ENCODE measurements at regions not wholly inside any gene's neighbourhood (a gene's known extent, or its start where the extent isn't known, plus 50 kb on each side); places are given as distances from the start of the nearest gene placed in this dataset.

DNA sequence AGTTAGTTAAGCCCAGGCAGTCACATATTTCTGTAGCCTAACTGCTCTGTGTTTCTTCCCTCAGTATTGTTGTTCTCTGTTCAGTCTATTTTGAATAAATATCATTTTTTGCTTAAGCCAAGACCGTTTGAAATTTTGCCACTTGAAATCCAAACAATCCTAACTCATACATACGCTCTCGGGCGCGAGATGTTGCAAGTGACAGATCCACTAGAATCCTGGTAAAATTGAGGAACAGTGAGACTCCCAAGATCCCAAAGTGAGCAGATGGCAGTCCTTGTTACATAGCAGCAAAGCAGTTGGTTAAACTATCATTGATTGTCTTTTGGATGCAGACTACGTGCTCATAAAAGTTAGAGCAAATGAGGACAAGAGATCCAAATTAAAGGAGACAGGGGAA is 625.4 kb downstream of the TBL1XR1 start:
- DNase-seq (ENCODE audit: insufficient read length, low spot score), result no peak
- TF ChIP-seq, protein P1, sequence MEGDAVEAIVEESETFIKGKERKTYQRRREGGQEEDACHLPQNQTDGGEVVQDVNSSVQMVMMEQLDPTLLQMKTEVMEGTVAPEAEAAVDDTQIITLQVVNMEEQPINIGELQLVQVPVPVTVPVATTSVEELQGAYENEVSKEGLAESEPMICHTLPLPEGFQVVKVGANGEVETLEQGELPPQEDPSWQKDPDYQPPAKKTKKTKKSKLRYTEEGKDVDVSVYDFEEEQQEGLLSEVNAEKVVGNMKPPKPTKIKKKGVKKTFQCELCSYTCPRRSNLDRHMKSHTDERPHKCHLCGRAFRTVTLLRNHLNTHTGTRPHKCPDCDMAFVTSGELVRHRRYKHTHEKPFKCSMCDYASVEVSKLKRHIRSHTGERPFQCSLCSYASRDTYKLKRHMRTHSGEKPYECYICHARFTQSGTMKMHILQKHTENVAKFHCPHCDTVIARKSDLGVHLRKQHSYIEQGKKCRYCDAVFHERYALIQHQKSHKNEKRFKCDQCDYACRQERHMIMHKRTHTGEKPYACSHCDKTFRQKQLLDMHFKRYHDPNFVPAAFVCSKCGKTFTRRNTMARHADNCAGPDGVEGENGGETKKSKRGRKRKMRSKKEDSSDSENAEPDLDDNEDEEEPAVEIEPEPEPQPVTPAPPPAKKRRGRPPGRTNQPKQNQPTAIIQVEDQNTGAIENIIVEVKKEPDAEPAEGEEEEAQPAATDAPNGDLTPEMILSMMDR (IDR thresholded peaks at IDR 0.05; ENCODE audit: insufficient read depth, missing control alignments), result no peak
- FAIRE-seq, result no peak

DNA sequence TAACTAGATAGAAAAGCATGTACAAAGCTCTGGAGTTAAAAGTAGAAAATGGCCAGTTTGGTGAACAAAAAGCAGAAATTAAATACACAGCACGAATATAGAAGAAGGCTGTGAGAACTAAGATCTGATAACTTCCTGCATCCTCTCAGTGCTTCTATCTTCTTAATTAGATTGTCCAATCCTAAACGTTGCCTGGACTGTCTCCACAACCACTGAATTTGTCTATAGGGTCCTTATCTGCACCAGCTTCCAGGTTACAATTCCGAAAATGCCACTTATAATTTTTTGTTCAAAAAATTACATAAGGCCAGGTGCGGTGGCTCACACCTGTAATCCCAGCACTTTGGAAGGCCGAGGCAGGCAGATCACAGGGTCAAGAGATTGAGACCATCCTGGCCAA is 626.3 kb downstream of the TBL1XR1 start:
- no peak for DNase-seq (ENCODE audit: insufficient read length, low spot score)
- TF ChIP-seq, protein P1 (IDR thresholded peaks at IDR 0.05; ENCODE audit: insufficient read depth, missing control alignments), result no peak
- FAIRE-seq, result no peak

DNA sequence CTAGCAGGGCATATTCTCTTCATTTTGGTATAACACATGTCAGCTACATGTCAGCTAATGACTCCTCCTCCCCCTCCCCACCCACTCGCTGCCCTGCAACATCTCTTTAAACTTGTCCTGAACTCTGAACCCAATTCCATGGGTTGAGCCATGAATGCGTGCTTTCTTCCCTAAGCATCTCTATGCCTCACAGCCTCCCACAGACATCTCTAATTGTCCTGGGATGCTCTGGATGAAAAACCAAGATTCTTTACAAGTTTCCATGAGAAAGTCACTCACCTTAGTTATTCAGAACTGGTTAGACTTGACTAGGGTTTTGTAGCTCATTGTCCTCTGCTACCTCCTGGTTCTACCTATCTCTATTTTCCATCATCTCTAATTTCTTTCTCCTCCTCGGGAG is 629.1 kb downstream of the TBL1XR1 start:
- TF ChIP-seq, protein P1 (IDR thresholded peaks at IDR 0.05; ENCODE audit: insufficient read depth, missing control alignments), result no peak
- DNase-seq (ENCODE audit: insufficient read length, low spot score) (no peak), FAIRE-seq (no peak)

DNA sequence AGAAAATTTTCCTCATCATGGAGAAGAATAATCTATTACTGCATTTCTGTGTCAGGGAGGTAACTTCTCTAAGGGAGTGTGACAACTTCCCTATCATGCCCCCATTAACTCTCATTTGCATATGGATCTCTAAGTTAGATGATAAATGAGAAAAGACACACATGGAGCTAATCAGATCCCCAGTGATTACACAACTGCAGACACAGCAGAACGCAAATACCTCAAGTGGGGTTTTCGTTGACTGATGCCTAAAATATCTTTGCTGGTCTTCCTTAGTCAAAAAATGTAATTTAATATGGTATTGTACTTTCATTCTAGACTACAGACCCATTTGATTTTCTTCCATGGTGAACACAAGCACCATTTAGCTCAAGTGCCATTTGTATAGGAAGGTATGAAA is 630.5 kb downstream of the TBL1XR1 start:
- no peak for DNase-seq (ENCODE audit: insufficient read length, low spot score)
- TF ChIP-seq, protein P1 (IDR thresholded peaks at IDR 0.05; ENCODE audit: insufficient read depth, missing control alignments), result no peak

DNA sequence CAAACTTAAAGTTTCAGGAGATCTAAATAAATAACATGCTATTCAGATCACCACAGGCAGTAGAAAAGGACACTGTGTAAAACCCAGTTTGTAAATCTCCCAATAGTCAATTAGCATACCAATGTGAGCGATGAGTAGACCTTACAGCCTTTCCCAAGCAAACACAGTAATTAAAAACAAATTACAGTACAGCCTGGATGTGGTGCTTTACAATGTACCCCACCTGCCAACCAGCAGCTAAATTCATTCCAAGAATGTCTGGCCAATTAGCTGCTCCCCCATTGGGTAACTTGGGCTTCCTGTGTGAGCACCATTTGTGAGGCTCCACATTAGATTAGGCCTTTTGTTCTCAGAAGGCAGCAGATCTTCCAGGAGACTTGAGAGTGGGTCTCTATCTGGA is 635.0 kb downstream of the TBL1XR1 start:
- FAIRE-seq (no peak), DNase-seq (ENCODE audit: insufficient read length, low spot score) (no peak)
- TF ChIP-seq, protein P1 (IDR thresholded peaks at IDR 0.05; ENCODE audit: insufficient read depth, missing control alignments), result no peak

More for the DNA sequence above, 630.5 kb downstream of the TBL1XR1 start:
- no peak for FAIRE-seq

DNA sequence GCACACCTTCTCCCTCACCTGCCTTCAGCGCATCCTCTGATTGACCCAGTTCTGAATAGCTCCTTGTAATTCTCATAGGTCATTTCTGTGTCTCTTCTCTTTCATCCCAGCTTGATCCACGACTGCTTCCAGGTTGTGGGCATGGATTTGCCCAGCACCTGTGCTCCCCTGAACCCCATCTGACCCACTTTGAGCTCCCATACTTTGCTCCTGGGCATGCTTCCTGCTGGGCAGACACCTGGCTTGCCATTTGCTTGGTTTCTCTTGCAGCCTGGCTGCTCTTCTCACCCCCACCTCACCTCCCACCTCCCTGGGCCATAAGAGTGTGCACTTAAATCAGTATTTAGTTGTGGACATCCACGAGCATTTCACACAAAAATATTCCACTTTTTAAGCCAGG is 635.5 kb downstream of the TBL1XR1 start:
- no peak for DNase-seq (ENCODE audit: insufficient read length, low spot score)
- FAIRE-seq, result no peak
- TF ChIP-seq, protein P1 (IDR thresholded peaks at IDR 0.05; ENCODE audit: insufficient read depth, missing control alignments), result no peak

DNA sequence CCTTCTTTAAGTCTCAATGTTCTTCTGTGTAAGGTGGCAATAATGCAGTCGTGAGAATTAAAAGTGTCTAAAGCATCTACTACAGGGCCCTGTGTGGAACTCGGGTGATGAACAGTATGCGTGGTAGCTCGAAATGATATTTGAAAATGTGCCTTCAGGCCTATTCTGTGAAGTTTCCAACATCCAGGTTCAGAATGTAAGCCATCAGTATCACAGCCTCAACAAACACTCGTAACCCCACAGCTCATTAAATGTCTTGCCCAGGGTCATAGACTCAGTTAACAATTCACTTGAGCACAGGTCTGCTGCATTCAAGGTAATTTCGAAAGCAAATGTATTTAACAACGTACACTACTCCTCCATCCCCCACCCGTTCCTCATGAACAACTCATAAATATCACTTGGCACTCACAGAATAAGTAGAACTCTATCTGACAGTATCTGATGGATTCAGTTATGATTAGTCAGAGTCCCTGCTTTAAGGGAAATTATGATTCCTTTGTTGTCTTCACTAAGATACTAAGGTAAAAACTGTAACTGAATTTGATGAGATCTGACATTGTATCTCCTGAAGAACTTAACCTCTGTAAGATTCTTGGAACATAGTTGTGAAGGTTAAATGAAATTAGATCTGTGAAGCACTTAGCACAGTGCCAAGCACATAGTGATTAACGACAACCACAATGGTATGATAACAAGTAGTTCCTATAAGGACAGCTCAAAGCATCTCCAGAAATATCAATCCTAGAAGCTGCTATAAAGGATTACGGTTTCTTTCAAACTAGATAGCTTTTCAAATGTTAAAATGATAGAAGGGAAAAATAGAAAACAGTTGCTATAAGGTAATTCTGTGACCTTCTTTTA is 642.3 kb downstream of the TBL1XR1 start:
- FAIRE-seq, result no peak

More for the DNA sequence above, 642.3 kb downstream of the TBL1XR1 start:
- TF ChIP-seq, protein P1 (IDR thresholded peaks at IDR 0.05; ENCODE audit: insufficient read depth, missing control alignments), result no peak
- no peak for DNase-seq (ENCODE audit: insufficient read length, low spot score)

Measured in D721Med (cell line).